ENCODE measurements at regions not wholly inside any gene's neighbourhood (a gene's known extent, or its start where the extent isn't known, plus 50 kb on each side); places are given as distances from the start of the nearest gene placed in this dataset.

GRCh38 chr21:28641731-28642130 is 350.9 kb downstream of the LTN1 start:
- no peak for DNase-seq

- DNase-seq: no peak
Observed at GRCh38 chr21:28640326-28640725, 352.4 kb downstream of the LTN1 start.

- DNase-seq: no peak
Observed at GRCh38 chr21:28639737-28640136, 352.9 kb downstream of the LTN1 start.

- DNase-seq: no peak
Observed at GRCh38 chr21:28636752-28637691, 355.7 kb downstream of the LTN1 start.

- DNase-seq: no peak
Observed at GRCh38 chr21:28635541-28635940, 357.1 kb downstream of the LTN1 start.

GRCh38 chr21:28633839-28634555 is 358.7 kb downstream of the LTN1 start:
- no peak for DNase-seq

- DNase-seq: peak; percentile 71
Observed at GRCh38 chr21:28632755-28633408, 359.8 kb downstream of the LTN1 start.

GRCh38 chr21:28627691-28628090 is 365.0 kb downstream of the LTN1 start:
- DNase-seq: no peak

- no peak for DNase-seq
Observed at GRCh38 chr21:28627261-28627660, 365.4 kb downstream of the LTN1 start.

- DNase-seq: no peak
Observed at GRCh38 chr21:28624626-28625025, 368.1 kb downstream of the LTN1 start.

GRCh38 chr21:28617300-28617699 is 375.4 kb downstream of the LTN1 start:
- DNase-seq: no peak

- DNase-seq: no peak
Observed at GRCh38 chr21:28615276-28615675, 377.4 kb downstream of the LTN1 start.

- no peak for DNase-seq
Observed at GRCh38 chr21:28614791-28615190, 377.9 kb downstream of the LTN1 start.

- no peak for DNase-seq
Observed at GRCh38 chr21:28608646-28609045, 384.0 kb downstream of the LTN1 start.

- DNase-seq: no peak
Observed at GRCh38 chr21:28607545-28607944, 385.1 kb downstream of the LTN1 start.

GRCh38 chr21:28604946-28605537 is 387.6 kb downstream of the LTN1 start:
- DNase-seq: no peak

- DNase-seq: no peak
Observed at GRCh38 chr21:28602546-28602945, 390.1 kb downstream of the LTN1 start.

- DNase-seq: no peak
Observed at GRCh38 chr21:28598214-28598613, 394.5 kb downstream of the LTN1 start.

- no peak for DNase-seq
Observed at GRCh38 chr21:28592205-28592865, 400.3 kb downstream of the LTN1 start.

GRCh38 chr21:28590676-28591075 is 402.0 kb downstream of the LTN1 start:
- DNase-seq: no peak

- no peak for DNase-seq
Observed at GRCh38 chr21:28590026-28590425, 402.7 kb downstream of the LTN1 start.

GRCh38 chr21:28588997-28589396 is 403.7 kb downstream of the LTN1 start:
- DNase-seq: no peak

- DNase-seq: no peak
Observed at GRCh38 chr21:28587748-28588147, 404.9 kb downstream of the LTN1 start.

All from islet precursor cell (in vitro differentiated cells).